Small intestine (tissue), 7 donors: ENCODE measurements at regions not wholly inside any gene's neighbourhood (a gene's known extent, or its start where the extent isn't known, plus 50 kb on each side); places are given as distances from the start of the nearest gene placed in this dataset.

Experiments
- DNase-seq, 2 donors: peaks; one replicate each; pipeline versions ENCODE4 v3.0.0 to v3.0.0-alpha.2; 2013
- FAIRE-seq: peaks from 2 replicates; lab custom pipeline; 2012; peaks lifted over from hg19 to GRCh38; lab: Jason Lieb, UNC
- H3K27ac ChIP-seq, 3 donors: one replicate each; pipeline ENCODE4 v1.5.1; 2013; ENCODE audit warnings: low read length in 2 of 3, mild to moderate bottlenecking in 2 of 3, control low read depth in 1 of 3, inconsistent platforms in 1 of 3, low read depth in 1 of 3, moderate library complexity in 1 of 3
- H3K27me3 ChIP-seq, 3 donors: one replicate each; pipeline ENCODE4 v1.6.1; 2013; ENCODE audit warnings: low read length in 3 of 3, inconsistent platforms in 1 of 3; ENCODE audit not compliant: control insufficient read depth in 3 of 3, insufficient read depth in 3 of 3
- H3K36me3 ChIP-seq, 3 donors: one replicate each; pipeline ENCODE4 v1.6.1; 2013; ENCODE audit warnings: low read length in 3 of 3, inconsistent platforms in 1 of 3, low read depth in 1 of 3, mild to moderate bottlenecking in 1 of 3, moderate library complexity in 1 of 3; ENCODE audit not compliant: control insufficient read depth in 3 of 3, insufficient read depth in 2 of 3
- H3K4me1 ChIP-seq, 3 donors: one replicate each; pipeline ENCODE4 v1.6.1; 2013; ENCODE audit warnings: low read length in 2 of 3, inconsistent platforms in 1 of 3, low read depth in 1 of 3, mild to moderate bottlenecking in 1 of 3, moderate library complexity in 1 of 3; ENCODE audit not compliant: control insufficient read depth in 3 of 3, insufficient read depth in 2 of 3
- H3K4me3 ChIP-seq, 3 donors: one replicate each; pipeline ENCODE4 v1.5.1; 2013; ENCODE audit warnings: low read length in 3 of 3, control low read depth in 1 of 3, inconsistent platforms in 1 of 3, low read depth in 1 of 3, mild to moderate bottlenecking in 1 of 3, moderate library complexity in 1 of 3
- H3K9me3 ChIP-seq, 2 donors: one replicate each; pipeline ENCODE4 v1.6.1; 2013; ENCODE audit warnings: low read depth in 1 of 2, low read length in 1 of 2; ENCODE audit not compliant: control insufficient read depth in 2 of 2, insufficient read depth in 1 of 2
- WGBS, 3 donors: extraction: QIAGEN DNeasy Blood & Tissue Kit; methylation state at CpG; one replicate each; pipeline ENCODE4 v1.1.7; 2013; 5-methylcytosine and 5-hydroxymethylcytosine counted together
- donor health status: healthy with polysubstance abuse.
- donor health status: control.
- donor health status: control.
- donor health status: Bipolar disorder and iron deficiency.
- donor health status: healthy.

- no peaks in the 10 kb centered on the region for H3K4me1 ChIP-seq
- no peak overlapping the region for H3K4me3 ChIP-seq
- H3K9me3 ChIP-seq = no peaks in the 10 kb centered on the region
- FAIRE-seq (no peak), DNase-seq (no peak)
- H3K27me3 ChIP-seq = no peaks in the 10 kb centered on the region
- WGBS, 3 donors = 79 to 89% (median 85%) methylated on average over 8 of the region's 8 CpGs
- H3K27ac ChIP-seq = no peak overlapping the region
- no peaks in the 10 kb centered on the region for H3K36me3 ChIP-seq
Measured at GRCh38 chr2:19207452-19207851, 151.0 kb downstream of the OSR1 start.

GRCh38 chr2:19205983-19206533, 152.4 kb downstream of the OSR1 start:
- FAIRE-seq = no peak
- no peak overlapping the region for H3K27ac ChIP-seq
- H3K36me3 ChIP-seq = no peaks in the 10 kb centered on the region
- no peaks in the 10 kb centered on the region for H3K4me1 ChIP-seq
- 64 to 77% (median 76%) methylated on average over 4 of the region's 4 CpGs for WGBS, 3 donors
- DNase-seq = no peak
- no peaks in the 10 kb centered on the region for H3K9me3 ChIP-seq
- H3K27me3 ChIP-seq = no peaks in the 10 kb centered on the region
- H3K4me3 ChIP-seq = no peak overlapping the region

GRCh38 chr2:19203866-19204265, 154.6 kb downstream of the OSR1 start:
- H3K27ac ChIP-seq = no peak overlapping the region
- no peak for DNase-seq
- no peak for FAIRE-seq

GRCh38 chr2:19201911-19202462, 156.4 kb downstream of the OSR1 start:
- Histone ChIP-seq H3K9me3 (no peaks in the 10 kb centered on the region), H3K4me3 (no peak overlapping the region), H3K27me3 (no peaks in the 10 kb centered on the region), H3K27ac (no peak overlapping the region), H3K4me1 (no peaks in the 10 kb centered on the region), H3K36me3 (no peaks in the 10 kb centered on the region)
- FAIRE-seq = no peak
- DNase-seq = no peak
- WGBS, 3 donors = 91 to 92% (median 91%) methylated on average over 4 of the region's 4 CpGs

More at GRCh38 chr2:19203866-19204265, 154.6 kb downstream of the OSR1 start:
- 87 to 98% (median 92%) methylated on average over 5 of the region's 5 CpGs for WGBS, 3 donors
- Histone ChIP-seq H3K27me3 (no peaks in the 10 kb centered on the region), H3K4me1 (no peaks in the 10 kb centered on the region), H3K9me3 (no peaks in the 10 kb centered on the region), H3K4me3 (no peak overlapping the region), H3K36me3 (no peaks in the 10 kb centered on the region)

GRCh38 chr2:19198381-19198780, 160.0 kb downstream of the OSR1 start:
- Histone ChIP-seq H3K4me3 (no peak overlapping the region), H3K27ac (no peak overlapping the region), H3K27me3 (no peaks in the 10 kb centered on the region), H3K4me1 (no peaks in the 10 kb centered on the region), H3K36me3 (no peaks in the 10 kb centered on the region), H3K9me3 (no peaks in the 10 kb centered on the region)
- no peak for FAIRE-seq
- WGBS, 3 donors = 74 to 89% (median 81%) methylated on average over 1 of the region's 1 CpG
- no peak for DNase-seq

- FAIRE-seq (no peak), DNase-seq (no peak)
- H3K4me3 ChIP-seq = no peak overlapping the region
- no peaks in the 10 kb centered on the region for H3K36me3 ChIP-seq
- no peak overlapping the region for H3K27ac ChIP-seq
- 68 to 76% (median 74%) methylated on average over 1 of the region's 1 CpG for WGBS, 3 donors
- H3K9me3 ChIP-seq = no peaks in the 10 kb centered on the region
- H3K27me3 ChIP-seq = no peaks in the 10 kb centered on the region
- no peaks in the 10 kb centered on the region for H3K4me1 ChIP-seq
Measured at GRCh38 chr2:19195661-19196060, 162.8 kb downstream of the OSR1 start.

GRCh38 chr2:19189391-19189790, 169.0 kb downstream of the OSR1 start:
- 81 to 93% (median 85%) methylated on average over 1 of the region's 1 CpG for WGBS, 3 donors
- Histone ChIP-seq H3K4me1 (no peaks in the 10 kb centered on the region), H3K4me3 (no peak overlapping the region), H3K9me3 (no peaks in the 10 kb centered on the region), H3K27ac (no peak overlapping the region), H3K36me3 (no peaks in the 10 kb centered on the region), H3K27me3 (no peaks in the 10 kb centered on the region)
- FAIRE-seq (no peak), DNase-seq (no peak)

GRCh38 chr2:19187323-19188020, 171.0 kb downstream of the OSR1 start:
- no peaks in the 10 kb centered on the region for H3K36me3 ChIP-seq
- no peak for DNase-seq

More at GRCh38 chr2:19187323-19188020, 171.0 kb downstream of the OSR1 start:
- WGBS, 3 donors = 85 to 91% (median 90%) methylated on average over 5 of the region's 5 CpGs
- Histone ChIP-seq H3K27ac (no peak overlapping the region), H3K4me3 (no peak overlapping the region), H3K4me1 (no peaks in the 10 kb centered on the region), H3K9me3 (no peaks in the 10 kb centered on the region), H3K27me3 (no peaks in the 10 kb centered on the region)
- FAIRE-seq = no peak
